UCSD-AML1 (cell line): ENCODE measurements at regions not wholly inside any gene's neighbourhood (a gene's known extent, or its start where the extent isn't known, plus 50 kb on each side); places are given as distances from the start of the nearest gene placed in this dataset.
A peak's percentile ranks its signal among the peaks of the same experiment; 100 is the strongest.

Experiments
- DNase-seq: peaks from one replicate; lab custom pipeline; 2025; ENCODE audit not compliant: unreplicated experiment; lab: John Stamatoyannopoulos, UW

- DNase-seq = no peak
Measured at GRCh38 chr1:87673748-87674147, 345.1 kb downstream of the LMO4 start.

GRCh38 chr1:87674791-87675190 is 346.1 kb downstream of the LMO4 start:
- DNase-seq = no peak

- no peak for DNase-seq
Measured at GRCh38 chr1:87678266-87678665, 349.6 kb downstream of the LMO4 start.

GRCh38 chr1:87682565-87682964 is 353.9 kb downstream of the LMO4 start:
- no peak for DNase-seq

- DNase-seq = no peak
Measured at GRCh38 chr1:87683196-87683956, 354.7 kb downstream of the LMO4 start.

GRCh38 chr1:87684194-87684593 is 355.5 kb downstream of the LMO4 start:
- DNase-seq = peak; percentile 8

- no peak for DNase-seq
Measured at GRCh38 chr1:87684713-87685205, 356.1 kb downstream of the LMO4 start.

- no peak for DNase-seq
Measured at GRCh38 chr1:87685311-87686135, 356.8 kb downstream of the LMO4 start.

GRCh38 chr1:87686136-87686495 is 357.4 kb downstream of the LMO4 start:
- DNase-seq = no peak

GRCh38 chr1:87686671-87687070 is 358.0 kb downstream of the LMO4 start:
- no peak for DNase-seq

GRCh38 chr1:87688136-87688535 is 359.5 kb downstream of the LMO4 start:
- DNase-seq = no peak

- DNase-seq = no peak
Measured at GRCh38 chr1:87689487-87689886, 360.8 kb downstream of the LMO4 start.

GRCh38 chr1:87696483-87696882 is 367.8 kb downstream of the LMO4 start:
- no peak for DNase-seq

- no peak for DNase-seq
Measured at GRCh38 chr1:87702455-87702854, 373.8 kb downstream of the LMO4 start.

- DNase-seq = no peak
Measured at GRCh38 chr1:87705233-87705632, 376.6 kb downstream of the LMO4 start.

GRCh38 chr1:87706203-87706602 is 377.5 kb downstream of the LMO4 start:
- DNase-seq = no peak

- no peak for DNase-seq
Measured at GRCh38 chr1:87706779-87707228, 378.1 kb downstream of the LMO4 start.

GRCh38 chr1:87707411-87707810 is 378.7 kb downstream of the LMO4 start:
- no peak for DNase-seq

GRCh38 chr1:87712261-87713010 is 383.8 kb downstream of the LMO4 start:
- DNase-seq = no peak

- DNase-seq = no peak
Measured at GRCh38 chr1:87714278-87714677, 385.6 kb downstream of the LMO4 start.

- DNase-seq = no peak
Measured at GRCh38 chr1:87715052-87715451, 386.4 kb downstream of the LMO4 start.
